Stimulated activated CD8-positive, alpha-beta memory T cell treated with anti-CD3 and anti-CD28 coated beads, Interleukin-7, amount 100 ng/mL, for 48 hours (primary cell): ENCODE measurements at regions not wholly inside any gene's neighbourhood (a gene's known extent, or its start where the extent isn't known, plus 50 kb on each side); places are given as distances from the start of the nearest gene placed in this dataset.

Experiments used
- DNase-seq, 2 donors: peaks; one replicate each; pipeline ENCODE4 v3.0.0-alpha.2; 2020; ENCODE audit warnings: low read depth in 1 of 2; ENCODE audit errors: extremely low read depth in 1 of 2

DNA sequence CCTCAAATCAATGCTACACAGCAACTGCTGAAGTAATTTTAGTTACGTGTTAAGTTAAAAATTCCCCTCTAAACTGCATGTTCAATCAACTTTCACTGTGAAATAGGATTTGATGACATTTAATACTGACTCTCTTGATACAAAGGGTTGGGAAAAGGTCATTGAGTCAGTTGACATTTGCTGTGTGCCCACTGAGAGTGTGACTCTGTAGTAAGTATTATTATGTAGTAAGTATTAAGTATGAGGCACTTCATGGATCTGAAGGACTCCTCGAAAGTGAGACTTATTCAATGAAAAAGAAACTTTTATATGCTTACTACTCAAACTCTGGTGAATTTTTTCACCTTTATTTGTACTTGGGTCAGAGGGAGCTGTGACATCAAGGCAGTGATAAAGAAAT, 83.1 kb upstream of the S1PR1 start:
- no peak for DNase-seq

DNA sequence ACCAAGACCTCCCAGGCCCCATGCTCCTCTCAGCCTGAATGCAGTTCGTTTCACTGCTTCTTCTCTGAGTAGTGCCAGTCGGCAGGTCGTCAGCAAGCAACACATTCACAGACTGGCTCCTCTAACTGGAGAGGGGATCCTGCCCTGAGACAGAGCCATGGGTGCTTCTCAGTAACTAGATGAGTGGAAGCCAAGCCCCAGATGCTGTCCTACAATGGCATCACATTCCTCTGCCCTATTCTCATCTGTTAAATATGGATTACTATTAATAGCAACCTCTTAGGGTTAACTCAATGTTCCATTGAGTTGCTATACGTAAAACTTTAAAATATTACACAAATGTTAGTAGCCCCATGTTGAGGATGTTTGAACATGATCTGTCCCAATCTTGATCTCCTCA, 84.2 kb upstream of the S1PR1 start:
- DNase-seq, result no peak

DNA sequence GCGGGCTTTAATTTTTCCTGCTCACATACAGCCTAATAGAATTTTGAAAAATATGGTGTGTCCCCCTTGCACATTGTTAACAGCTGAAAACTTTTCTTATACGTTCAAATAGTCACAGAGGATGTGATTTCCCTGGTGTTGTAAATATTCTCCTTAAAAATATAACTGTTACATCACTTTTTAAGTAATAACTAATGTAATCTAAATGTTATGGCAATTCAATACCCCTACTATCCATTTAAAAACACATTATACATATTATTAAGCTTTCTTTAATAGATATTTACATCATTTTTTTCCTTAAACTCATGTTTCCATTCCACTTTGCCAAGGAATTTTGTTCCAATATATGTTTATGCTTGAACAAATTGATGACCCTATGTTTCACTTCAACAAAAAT, 85.5 kb upstream of the S1PR1 start:
- DNase-seq, result no peak

DNA sequence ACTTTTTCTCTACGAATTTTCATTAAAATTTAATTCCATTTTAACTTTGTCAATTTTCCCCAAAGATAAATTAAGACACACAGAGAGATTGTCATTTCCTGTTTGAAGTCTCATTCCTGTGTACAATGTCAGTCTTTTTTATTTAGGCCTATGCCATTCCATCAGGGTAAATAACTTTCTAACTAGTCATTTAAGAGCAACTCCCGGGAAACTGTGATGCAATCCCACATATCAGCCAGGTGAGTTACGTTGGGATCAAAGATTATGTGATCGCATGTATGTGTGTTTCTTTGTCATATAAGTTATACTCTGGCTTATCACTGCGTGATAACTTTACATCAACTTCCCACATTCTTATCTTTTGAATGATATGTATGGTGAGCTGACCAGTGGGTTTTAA, 86.1 kb upstream of the S1PR1 start:
- no peak for DNase-seq

DNA sequence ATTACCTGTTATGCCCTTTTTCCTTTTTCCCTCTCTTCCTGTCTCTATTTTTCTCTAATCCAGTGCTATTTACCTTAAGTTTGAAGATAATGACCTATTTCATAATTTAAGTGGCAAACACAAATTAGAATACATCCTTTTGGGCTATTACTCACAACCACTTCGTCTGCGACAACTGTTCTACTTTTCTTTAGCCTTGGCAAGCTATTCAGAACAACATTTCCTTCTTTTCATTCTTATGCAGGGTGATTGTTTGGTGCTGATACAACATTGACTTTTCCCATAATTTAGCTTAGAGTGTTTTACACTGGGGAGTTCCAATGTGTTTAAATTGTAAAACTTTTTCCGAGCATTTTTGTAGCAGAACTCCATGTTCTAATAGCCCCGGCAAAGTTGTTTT, 86.6 kb upstream of the S1PR1 start:
- DNase-seq, result no peak

DNA sequence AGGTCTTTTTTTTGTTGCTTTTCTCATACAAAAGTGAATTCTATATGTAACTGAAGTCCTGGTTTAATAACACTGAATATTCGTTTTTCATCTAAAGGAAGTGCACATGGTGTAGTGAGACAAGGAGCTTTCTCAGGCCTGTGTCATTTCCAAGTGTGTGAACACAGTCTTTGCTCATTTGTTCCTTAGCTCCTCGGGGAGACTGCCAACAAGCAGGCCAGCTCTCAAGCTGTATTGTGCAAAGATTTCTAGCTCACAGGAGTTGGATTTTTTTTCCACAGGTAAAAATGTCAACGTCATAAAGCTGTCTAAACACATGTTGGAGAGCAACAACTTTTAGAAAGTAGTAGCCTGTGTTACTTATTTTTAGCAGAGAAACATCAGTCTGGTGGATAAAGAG, 87.8 kb upstream of the S1PR1 start:
- DNase-seq, result no peak

DNA sequence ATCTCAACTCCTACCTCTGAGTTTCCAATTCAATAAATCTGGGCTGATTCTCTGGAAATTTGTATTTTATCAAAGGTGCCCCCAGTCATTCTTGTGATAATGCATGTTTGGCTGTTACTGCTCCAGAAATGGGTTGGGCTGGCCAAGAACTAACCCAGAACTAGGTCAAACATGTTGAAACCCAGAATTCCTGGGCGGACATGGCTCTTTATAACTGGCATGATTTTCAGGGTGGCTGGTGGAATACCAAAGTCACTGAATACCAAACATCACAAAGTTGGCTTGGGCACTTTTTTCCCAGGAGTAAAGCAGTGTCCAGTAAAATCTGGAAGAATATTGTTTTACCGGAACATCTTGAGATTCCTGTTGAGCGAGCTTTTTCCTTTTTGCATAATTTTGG, 89.4 kb upstream of the S1PR1 start:
- no peak for DNase-seq

DNA sequence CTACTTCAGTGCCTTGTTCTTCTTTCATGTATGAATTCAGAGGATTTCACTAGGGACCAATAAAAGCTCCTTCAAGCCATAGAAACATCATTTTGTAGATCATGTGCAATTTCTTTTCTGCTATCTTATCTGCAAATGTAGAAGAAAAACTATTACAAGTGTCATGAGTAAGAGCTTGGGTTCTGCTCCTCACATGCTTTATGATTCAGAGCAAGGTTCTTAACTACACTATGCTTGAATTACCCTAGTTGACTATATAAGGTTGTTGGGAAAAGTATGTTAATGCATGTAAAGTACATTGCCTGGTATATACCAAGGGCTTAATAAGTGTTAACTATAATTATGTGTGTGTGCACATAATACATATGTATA, 91.4 kb upstream of the S1PR1 start:
- no peak for DNase-seq

DNA sequence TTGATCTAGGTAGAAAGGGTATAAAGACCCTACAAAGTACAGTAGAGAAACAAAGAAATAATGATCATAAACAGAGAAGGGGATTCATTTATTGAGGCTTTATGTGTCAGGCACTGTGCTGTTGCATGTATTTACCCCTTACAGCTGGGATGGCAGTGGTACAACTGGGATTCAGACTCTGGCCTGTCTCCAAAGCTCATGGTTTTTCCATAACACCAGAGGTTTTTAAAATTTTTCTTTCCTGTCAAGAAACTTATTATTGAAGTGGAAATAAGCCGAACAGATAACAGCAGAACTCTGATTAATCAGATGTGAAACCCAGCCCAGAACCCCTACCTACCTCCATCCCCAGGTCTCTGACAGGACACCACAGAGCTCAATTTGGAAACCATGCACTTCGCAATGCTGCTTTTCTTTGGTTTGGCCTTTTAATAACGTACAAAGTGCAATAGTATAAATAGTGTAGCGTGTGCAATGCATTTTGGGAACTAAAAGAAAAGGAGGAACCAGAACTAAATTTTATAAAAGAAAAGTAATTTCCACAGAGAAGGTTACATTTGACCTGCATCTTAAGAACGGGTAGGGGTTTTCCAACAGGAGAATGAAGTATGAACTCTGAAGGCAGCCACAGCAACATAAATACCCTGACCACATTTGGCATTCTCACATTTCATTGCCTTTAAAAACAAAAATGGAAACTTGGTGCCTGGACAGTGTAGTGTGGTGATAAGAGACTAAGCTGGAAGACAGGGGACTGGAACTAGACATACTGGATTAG, 92.0 kb upstream of the S1PR1 start:
- DNase-seq, result no peak

DNA sequence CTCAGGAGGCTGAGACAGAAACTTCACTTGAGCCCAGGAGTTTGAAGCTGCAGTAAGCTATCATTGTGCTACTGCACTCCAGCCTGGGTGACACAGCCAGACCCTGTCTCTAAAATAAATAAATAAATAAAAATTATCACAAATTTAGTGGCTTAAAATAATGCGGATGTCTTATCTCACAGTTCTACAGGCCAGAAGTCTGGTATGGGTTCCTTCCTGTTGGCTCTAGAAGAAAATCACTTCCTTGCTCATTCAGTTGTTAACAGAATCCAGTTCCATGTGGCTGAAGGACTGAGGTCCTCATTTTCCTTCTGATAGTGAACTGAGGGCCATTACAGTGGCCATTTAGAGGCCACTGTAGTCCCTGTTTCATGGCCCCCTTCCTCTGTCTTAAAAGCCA, 94.6 kb upstream of the S1PR1 start:
- DNase-seq, result no peak

DNA sequence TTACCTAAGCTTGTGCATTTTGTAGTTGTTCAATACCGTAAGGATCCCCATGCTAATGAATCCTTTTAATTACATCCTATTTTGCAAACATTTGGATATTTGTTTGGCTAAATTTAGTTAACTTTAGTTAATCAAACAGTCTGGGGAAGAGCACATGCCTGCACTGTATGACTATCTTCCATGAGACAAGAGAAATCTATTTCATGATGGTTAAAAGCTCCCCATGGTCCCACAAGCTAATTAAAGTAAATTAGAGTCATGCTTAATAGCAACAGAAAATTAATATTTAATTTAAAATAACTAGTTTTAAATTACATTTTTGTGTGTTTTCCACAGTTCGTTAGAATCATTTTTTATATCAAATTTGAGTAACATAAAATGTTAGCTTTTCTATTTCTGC, 95.4 kb upstream of the S1PR1 start:
- DNase-seq, result no peak

DNA sequence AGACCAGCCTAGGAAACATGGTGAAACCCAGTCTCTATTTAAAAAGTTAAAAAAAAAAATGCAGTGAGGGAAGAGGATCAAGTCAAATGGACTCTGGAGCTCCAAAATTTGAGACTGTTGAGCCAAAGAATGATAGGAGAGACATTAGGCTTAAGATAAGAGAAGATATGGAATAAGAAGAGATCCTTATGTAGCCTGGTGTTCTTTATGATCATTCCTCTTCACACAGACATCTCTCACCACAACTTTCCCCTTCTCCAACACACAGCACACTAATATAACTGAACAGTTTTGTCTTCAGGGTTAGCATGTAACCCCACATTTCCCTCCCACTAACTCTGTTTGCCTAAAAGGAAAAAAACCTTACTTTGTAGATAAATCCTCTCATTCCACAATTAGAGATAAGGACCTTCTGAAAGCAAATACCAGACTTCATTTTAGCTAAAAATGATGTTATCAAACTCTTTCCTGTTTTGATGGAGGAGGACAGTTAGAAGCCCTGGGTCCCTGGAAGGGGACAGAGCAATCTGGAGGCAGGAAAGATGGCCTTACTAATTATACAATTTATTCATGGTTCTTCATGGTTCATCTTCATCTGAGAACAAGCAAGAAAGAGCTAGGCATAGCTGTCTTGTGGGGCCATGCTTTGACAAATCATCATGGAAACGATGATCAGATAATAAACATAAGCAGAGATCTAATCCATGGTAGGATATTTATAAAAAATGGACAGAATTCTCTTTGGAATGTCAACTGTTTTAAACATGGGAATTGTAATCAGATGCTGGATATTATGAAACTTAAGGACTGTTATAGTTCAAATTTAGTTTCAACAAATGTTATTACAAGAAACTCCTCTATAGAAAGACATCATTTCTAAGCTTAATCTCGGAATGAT, 96.7 kb upstream of the S1PR1 start:
- DNase-seq, result no peak

DNA sequence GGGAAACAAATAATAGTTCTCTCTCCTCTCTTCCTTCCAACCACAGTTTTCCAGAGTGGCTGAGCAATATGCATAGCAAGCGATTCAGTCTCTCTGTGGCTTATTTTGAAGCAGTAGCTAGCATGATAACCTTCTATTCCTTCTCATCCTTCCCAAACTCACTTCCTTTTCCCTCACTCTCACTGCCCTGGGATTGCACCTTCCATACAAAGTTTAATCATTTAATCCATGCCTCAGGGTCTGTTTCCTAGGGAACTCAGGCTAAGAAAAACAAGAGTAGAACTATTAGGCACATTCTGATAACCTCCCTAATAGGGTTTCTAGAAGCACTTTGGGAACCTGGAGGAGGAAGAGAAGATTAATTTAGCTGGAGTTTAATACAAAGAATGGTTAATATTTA, 97.7 kb upstream of the S1PR1 start:
- no peak for DNase-seq

DNA sequence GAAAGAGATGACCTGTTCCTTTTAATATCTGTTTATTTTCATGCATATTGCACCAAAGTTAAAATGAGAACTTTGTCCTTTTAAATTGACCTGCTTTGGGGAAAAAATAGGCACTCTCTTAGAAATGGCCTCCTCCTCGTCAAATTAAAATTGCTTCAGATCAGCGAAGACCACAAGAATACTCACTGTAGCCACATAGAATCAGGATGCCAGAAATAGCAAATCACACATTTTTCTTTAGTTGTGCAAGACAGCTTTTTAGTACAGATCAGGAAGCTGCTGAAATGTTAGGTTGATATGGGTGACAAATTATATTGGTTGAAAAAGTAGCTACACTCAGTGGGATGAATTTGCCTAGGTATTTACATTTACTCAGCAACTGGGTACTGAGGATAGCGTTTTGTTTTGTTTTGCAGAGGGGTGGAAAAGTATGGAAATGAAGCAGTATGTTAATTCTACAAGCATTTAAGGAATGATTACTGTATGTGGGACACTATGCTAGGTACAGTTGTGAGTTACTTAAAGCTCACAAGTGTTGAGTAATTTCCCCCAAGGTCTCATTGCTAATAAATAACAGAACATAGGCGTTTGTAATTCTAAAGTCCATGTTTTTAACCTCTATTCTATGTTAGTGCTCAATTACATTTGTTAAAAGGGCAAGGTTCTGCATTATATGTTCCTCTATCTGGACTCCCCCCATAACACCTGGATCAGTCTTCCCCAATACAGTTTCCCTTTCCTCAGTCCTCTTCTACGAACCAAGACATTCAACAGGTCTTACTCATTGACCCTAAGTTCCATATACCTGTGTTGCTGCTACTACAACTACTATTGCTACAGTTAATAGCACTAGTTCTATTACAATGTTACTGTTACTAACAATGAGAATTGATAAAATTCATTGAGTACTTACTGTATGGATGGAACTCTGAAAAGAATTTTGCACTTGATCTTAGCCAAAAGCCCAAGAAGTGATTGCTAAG, 99.4 kb upstream of the S1PR1 start:
- no peak for DNase-seq

DNA sequence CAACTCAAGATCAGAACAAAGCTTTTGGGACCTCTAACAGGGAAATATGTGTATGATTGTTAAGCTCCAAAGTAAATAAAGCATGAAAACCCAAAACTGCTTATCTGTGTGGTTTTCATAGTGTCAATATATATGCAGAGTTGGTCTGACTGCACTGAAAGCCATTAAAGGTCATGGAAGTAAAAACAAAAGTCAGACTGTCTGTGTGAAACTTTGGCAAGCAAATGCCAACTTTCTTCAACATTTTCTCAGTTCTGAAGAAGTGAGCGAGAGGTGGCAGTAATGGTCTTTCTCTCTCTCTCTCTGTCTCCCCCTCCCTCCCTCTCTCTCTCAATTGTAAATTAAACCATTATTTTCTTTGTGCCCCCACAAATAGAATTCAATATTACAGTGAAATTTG, 100.1 kb upstream of the S1PR1 start:
- DNase-seq, result no peak

DNA sequence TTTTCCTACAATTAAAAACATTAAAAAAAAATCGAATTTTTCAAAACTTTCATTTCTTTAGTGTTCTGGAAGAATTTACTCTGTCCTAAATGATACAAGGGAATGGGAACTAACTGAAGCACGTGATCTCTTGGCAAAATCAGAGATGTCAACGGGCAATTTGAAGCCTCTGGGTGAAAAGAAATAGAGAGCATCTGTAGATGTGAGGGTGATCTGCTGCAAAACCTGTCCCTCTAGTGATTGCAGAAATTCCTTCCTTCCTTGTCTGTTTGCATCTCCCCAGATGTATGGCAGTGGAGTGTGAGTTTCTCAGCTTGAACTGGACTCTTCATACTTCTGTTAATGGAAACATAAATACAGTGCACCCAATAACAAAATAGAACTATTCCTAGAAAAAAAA, 100.5 kb upstream of the S1PR1 start:
- DNase-seq, result no peak

DNA sequence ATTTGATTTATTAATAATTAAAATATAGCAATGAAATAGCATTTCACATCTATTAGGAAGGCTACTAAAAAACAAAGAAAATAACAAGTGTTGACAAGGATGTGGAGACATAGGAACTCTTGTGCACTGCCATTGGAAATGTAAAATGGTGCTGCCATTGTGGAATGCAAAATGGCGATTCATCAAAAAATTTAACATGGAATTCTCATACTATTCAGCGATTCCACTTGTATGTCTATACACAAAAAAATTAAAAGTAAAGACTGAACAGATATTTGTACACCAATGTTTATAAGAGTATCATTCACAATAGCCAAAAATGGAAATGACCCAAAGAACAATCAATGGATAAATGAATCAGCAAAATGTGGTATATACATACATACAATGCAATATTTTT, 101.3 kb upstream of the S1PR1 start:
- no peak for DNase-seq

DNA sequence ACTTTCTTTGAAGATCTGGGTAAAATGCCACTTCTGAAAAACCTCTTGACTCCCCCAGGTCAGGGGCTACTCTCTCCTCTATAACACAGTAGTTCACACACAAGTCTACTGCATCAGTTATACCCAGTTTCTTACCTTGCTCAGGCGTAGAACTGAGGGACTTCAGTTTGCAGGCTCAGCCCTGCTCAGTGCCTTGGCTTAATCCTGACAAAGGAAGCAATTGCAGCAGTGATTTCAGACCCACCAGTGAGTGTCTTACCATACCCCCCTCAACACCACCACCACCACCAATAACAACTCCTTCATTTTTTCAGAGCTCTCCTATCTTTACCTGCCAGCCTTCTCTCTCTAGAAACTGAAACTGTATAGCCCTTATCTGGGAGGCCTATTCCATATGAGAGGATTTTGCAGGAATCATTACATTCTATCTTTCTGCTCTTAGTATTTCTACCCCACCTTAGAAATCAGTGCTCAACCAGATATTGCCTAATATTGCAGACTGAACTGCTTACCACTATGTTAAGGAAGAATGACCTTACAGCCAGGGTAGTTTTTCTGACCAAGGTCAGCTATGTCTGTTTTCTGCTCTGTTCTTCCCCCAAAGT, 105.5 kb upstream of the S1PR1 start:
- no peak for DNase-seq

DNA sequence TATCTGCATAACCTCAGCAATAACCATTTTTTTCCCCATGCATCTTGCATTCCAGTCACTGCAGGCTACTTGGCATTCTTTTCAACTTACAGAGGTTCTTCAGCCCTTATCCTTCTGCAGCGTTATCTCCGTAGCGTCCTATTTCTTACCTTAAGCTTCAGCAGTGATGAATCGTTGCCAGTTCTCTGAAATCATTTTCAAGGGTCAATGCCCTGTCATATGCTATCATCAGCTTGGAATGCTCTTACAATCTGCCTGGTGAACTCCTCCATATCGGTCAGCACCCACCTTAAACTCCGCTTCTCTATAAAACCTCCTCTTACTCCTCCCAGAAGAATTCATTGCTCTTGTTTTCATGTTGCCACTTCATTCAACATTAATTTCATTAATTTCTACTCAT, 105.1 kb upstream of the DPH5 start:
- no peak for DNase-seq

DNA sequence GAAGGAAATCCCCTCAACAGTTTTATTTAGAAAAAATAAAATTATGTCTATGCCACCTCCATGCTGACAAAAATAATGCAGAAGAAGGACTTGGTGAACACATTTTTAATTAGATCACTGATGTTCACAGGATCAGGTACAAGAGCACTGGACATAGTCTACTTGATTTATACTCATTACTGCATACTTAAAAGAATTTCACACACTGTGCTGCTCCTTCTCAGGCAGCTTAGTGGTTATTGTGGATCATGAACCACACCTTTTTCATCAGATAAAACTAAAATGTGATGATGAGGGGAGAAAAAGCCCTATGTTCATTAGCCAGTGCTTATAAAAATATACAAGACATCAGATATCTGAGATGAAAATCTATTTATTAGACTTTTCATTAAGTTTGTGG, 103.3 kb upstream of the DPH5 start:
- DNase-seq, result no peak

DNA sequence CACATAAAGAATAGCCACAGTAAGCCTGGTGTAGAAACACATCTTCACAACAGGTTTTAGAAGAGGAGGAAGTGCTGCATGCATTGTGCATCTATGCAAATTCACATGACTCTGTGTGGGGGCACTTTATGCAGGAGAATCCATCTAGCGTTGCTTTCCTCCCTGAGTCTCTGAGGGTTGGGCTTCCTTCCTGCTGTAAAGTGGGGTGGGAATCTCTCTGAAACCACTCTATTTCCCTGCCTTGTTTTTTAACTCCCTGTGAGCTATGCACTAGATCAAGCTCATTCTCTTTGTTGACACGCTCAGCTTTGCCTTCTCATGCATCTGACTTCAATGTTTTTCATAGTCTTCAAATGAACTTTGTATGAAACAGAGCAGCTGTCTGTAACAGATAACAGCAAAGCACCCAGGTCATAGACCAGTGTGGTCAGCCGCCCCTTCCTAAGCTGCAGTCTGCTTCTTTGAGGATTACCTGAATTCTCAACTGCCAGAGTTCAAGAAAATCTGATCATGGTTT, 102.7 kb upstream of the DPH5 start:
- DNase-seq, result no peak
